Neural cell (in vitro differentiated cells): ENCODE measurements at regions not wholly inside any gene's neighbourhood (a gene's known extent, or its start where the extent isn't known, plus 50 kb on each side); places are given as distances from the start of the nearest gene placed in this dataset.

Experiments
- H2AFZ ChIP-seq: fragments of 200-600, 300-800 bp; sonication (generic), shearing (Covaris generic); 2 replicates; pipeline ENCODE4 v1.6.0; 2014; ENCODE audit warnings: low read depth, mild to moderate bottlenecking, antibody characterized with exemption, low read length, moderate library complexity
- H3F3A ChIP-seq: fragments of 200-600 bp; shearing (Covaris generic); 2 replicates; pipeline ENCODE4 v1.6.1; 2016; ENCODE audit warnings: mild to moderate bottlenecking, moderate library complexity, mixed read lengths, antibody characterized with exemption, low read length; ENCODE audit not compliant: insufficient read depth, poor library complexity, severe bottlenecking
- H3K27ac ChIP-seq: fragments of 200-600, 300-800 bp; sonication (generic), shearing (Covaris generic); 2 replicates; pipeline ENCODE4 v1.5.1; 2014; ENCODE audit warnings: mild to moderate bottlenecking, low read length, moderate library complexity
- H3K27me3 ChIP-seq: fragments of 300-800, 200-600 bp; sonication (generic), shearing (Covaris generic); 2 replicates; pipeline ENCODE4 v1.6.0; 2014; ENCODE audit warnings: mild to moderate bottlenecking, low read depth, low read length, moderate library complexity; ENCODE audit not compliant: insufficient read depth
- H3K36me3 ChIP-seq: fragments of 300-800, 200-600 bp; sonication (generic), shearing (Covaris generic); 2 replicates; pipeline ENCODE4 v1.5.1; 2014; ENCODE audit warnings: mild to moderate bottlenecking, antibody characterized with exemption, low read length, moderate library complexity; ENCODE audit not compliant: insufficient read depth
- H3K4me2 ChIP-seq: fragments of 300-800, 200-600 bp; sonication (generic), shearing (Covaris generic); 2 replicates; pipeline ENCODE4 v1.6.0; 2014; ENCODE audit warnings: mild to moderate bottlenecking, low read length
- H3K4me3 ChIP-seq: fragments of 300-800, 200-600 bp; sonication (generic), shearing (Covaris generic); 2 replicates; pipeline ENCODE4 v1.5.1; 2014; ENCODE audit warnings: mild to moderate bottlenecking, low read length, moderate library complexity
- H3K79me2 ChIP-seq: fragments of 200-600 bp; shearing (Covaris generic); replicated peaks from 2 replicates; pipeline ENCODE4 v1.6.0; 2014; ENCODE audit warnings: mild to moderate bottlenecking, low read length, moderate library complexity; ENCODE audit not compliant: insufficient read depth
- H3K9ac ChIP-seq: fragments of 300-800, 200-600 bp; sonication (generic), shearing (Covaris generic); 2 replicates; pipeline ENCODE4 v1.6.1; 2016; ENCODE audit warnings: mild to moderate bottlenecking, low read length, mixed read lengths
- H3K9me2 ChIP-seq: fragments of 200-600 bp; shearing (Covaris generic); 2 replicates; pipeline ENCODE4 v1.6.1; 2016; ENCODE audit warnings: mild to moderate bottlenecking, low read length, mixed read lengths; ENCODE audit not compliant: insufficient read depth
- H3K9me3 ChIP-seq: fragments of 200-600, 300-800 bp; sonication (generic), shearing (Covaris generic); 2 replicates; pipeline ENCODE4 v1.6.1; 2016; ENCODE audit warnings: mild to moderate bottlenecking, mixed run types, low read length, moderate library complexity, mixed read lengths
- H4K20me1 ChIP-seq: fragments of 200-600 bp; shearing (Covaris generic); 2 replicates; pipeline ENCODE4 v1.6.1; 2016; ENCODE audit warnings: mild to moderate bottlenecking, mixed run types; ENCODE audit not compliant: insufficient read depth
- EP300 ChIP-seq: fragments of 450-650 bp; conservative IDR thresholded peaks from 2 replicates; pipeline ENCODE4 v1.6.1; 2014; ENCODE audit warnings: antibody characterized with exemption, mild to moderate bottlenecking, moderate library complexity; ENCODE audit not compliant: poor library complexity, severe bottlenecking
- EZH2 ChIP-seq: fragments of 200-600, 300-800 bp; shearing (Covaris generic), sonication (generic); IDR thresholded peaks from 2 replicates; pipeline ENCODE4 v1.6.1; 2014; ENCODE audit warnings: antibody characterized with exemption, low read length, borderline replicate concordance, mild to moderate bottlenecking; ENCODE audit not compliant: insufficient read depth, poor library complexity, severe bottlenecking
- MXI1 ChIP-seq: fragments of 450-650 bp; conservative IDR thresholded peaks from 2 replicates; pipeline ENCODE4 v1.6.1; 2014; ENCODE audit warnings: antibody characterized with exemption, mild to moderate bottlenecking; ENCODE audit not compliant: poor library complexity, severe bottlenecking
- POLR2AphosphoS5 ChIP-seq: IDR thresholded peaks from 2 replicates; pipeline ENCODE4 v1.6.1; 2012
- RAD21 ChIP-seq: fragments of 450-650 bp; conservative IDR thresholded peaks from 2 replicates; pipeline ENCODE4 v1.6.1; 2014; ENCODE audit warnings: antibody characterized with exemption, mild to moderate bottlenecking, moderate library complexity
- SMC3 ChIP-seq: fragments of 450-650 bp; conservative IDR thresholded peaks from 2 replicates; pipeline ENCODE4 v1.6.1; 2014; ENCODE audit warnings: antibody characterized with exemption, mild to moderate bottlenecking, moderate library complexity; ENCODE audit not compliant: poor library complexity
- TAF1 ChIP-seq: IDR thresholded peaks from 2 replicates; pipeline ENCODE4 v1.6.1; 2012; ENCODE audit warnings: low read depth
- TF ChIP-seq, protein P1 (sequence below): IDR thresholded peaks from 2 replicates; pipeline ENCODE4 v1.6.1; 2012; ENCODE audit warnings: borderline replicate concordance
- TF ChIP-seq, protein P2 (sequence below): fragments of 450-650 bp; IDR thresholded peaks from 2 replicates; pipeline ENCODE4 v1.5.1; 2014; ENCODE audit warnings: antibody characterized with exemption, mild to moderate bottlenecking, moderate library complexity; ENCODE audit not compliant: poor library complexity, severe bottlenecking

DNA sequence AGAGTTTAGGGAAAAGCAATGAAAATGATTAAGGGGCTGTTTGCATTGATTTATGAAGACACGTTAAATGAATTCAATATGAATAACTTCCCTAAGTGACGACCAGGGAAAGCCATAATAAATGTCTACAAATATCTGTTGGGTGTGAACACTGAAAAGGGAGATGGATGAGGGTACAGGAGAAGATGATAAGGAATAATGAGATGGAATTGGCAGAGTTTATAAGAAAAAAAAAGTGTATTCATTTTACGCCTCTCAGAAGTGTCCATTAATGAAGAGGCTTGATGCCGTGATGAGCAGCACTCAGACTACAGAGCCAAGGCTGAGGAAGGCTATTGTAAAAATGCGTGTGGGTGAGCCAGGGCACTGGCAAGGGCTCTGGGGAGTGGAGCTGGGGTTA lies 346.7 kb upstream of the AKR1E2 start:
- H3F3A ChIP-seq: no peaks in the 10 kb centered on the region
- no peak overlapping the region for H3K27ac ChIP-seq
- H3K36me3 ChIP-seq: no peaks in the 10 kb centered on the region
- no peaks in the 10 kb centered on the region for H3K27me3 ChIP-seq
- no peaks in the 10 kb centered on the region for H3K9me2 ChIP-seq
- H3K9ac ChIP-seq: no peak overlapping the region
- no peak for TF ChIP-seq SMC3
- TF ChIP-seq, protein P1, sequence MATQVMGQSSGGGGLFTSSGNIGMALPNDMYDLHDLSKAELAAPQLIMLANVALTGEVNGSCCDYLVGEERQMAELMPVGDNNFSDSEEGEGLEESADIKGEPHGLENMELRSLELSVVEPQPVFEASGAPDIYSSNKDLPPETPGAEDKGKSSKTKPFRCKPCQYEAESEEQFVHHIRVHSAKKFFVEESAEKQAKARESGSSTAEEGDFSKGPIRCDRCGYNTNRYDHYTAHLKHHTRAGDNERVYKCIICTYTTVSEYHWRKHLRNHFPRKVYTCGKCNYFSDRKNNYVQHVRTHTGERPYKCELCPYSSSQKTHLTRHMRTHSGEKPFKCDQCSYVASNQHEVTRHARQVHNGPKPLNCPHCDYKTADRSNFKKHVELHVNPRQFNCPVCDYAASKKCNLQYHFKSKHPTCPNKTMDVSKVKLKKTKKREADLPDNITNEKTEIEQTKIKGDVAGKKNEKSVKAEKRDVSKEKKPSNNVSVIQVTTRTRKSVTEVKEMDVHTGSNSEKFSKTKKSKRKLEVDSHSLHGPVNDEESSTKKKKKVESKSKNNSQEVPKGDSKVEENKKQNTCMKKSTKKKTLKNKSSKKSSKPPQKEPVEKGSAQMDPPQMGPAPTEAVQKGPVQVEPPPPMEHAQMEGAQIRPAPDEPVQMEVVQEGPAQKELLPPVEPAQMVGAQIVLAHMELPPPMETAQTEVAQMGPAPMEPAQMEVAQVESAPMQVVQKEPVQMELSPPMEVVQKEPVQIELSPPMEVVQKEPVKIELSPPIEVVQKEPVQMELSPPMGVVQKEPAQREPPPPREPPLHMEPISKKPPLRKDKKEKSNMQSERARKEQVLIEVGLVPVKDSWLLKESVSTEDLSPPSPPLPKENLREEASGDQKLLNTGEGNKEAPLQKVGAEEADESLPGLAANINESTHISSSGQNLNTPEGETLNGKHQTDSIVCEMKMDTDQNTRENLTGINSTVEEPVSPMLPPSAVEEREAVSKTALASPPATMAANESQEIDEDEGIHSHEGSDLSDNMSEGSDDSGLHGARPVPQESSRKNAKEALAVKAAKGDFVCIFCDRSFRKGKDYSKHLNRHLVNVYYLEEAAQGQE: no peak
- no peak for TF ChIP-seq POLR2AphosphoS5
- no peak for TF ChIP-seq RAD21
- TF ChIP-seq TAF1: no peak
- H2AFZ ChIP-seq: no peak overlapping the region
- no peaks in the 10 kb centered on the region for H4K20me1 ChIP-seq
- H3K9me3 ChIP-seq: no peaks in the 10 kb centered on the region
- H3K4me3 ChIP-seq: no peak overlapping the region
- H3K4me2 ChIP-seq: no peak overlapping the region
- no peaks in the 10 kb centered on the region for H3K79me2 ChIP-seq

DNA sequence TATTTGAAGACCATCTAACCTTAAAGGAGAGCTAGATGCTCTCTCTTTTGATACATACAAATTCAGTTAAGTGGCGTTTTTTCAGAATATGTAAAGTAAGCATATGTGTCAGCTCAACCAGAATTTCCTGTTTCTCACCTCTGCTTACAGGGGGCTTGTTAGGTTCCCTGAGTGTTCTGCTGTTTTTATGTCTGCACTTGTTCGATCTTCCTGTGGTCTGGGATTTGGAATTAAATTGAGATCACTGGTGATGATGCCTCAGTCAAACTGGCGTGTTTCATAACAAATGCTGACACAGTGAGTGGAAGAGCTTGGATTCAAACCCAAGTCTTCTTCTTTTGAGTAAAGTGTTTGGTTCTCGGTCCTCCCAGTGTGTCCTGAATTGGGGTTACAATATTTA lies 348.3 kb upstream of the AKR1E2 start:
- Histone ChIP-seq H2AFZ (no peak overlapping the region), H3K27ac (no peak overlapping the region), H3K4me3 (no peak overlapping the region), H3K79me2 (no peaks in the 10 kb centered on the region), H3K9me2 (no peaks in the 10 kb centered on the region), H3K9me3 (no peaks in the 10 kb centered on the region), H4K20me1 (no peaks in the 10 kb centered on the region), H3K9ac (no peak overlapping the region), H3K4me2 (no peak overlapping the region), H3K27me3 (no peaks in the 10 kb centered on the region), H3K36me3 (no peaks in the 10 kb centered on the region), H3F3A (no peaks in the 10 kb centered on the region)
- TF ChIP-seq, protein P2, sequence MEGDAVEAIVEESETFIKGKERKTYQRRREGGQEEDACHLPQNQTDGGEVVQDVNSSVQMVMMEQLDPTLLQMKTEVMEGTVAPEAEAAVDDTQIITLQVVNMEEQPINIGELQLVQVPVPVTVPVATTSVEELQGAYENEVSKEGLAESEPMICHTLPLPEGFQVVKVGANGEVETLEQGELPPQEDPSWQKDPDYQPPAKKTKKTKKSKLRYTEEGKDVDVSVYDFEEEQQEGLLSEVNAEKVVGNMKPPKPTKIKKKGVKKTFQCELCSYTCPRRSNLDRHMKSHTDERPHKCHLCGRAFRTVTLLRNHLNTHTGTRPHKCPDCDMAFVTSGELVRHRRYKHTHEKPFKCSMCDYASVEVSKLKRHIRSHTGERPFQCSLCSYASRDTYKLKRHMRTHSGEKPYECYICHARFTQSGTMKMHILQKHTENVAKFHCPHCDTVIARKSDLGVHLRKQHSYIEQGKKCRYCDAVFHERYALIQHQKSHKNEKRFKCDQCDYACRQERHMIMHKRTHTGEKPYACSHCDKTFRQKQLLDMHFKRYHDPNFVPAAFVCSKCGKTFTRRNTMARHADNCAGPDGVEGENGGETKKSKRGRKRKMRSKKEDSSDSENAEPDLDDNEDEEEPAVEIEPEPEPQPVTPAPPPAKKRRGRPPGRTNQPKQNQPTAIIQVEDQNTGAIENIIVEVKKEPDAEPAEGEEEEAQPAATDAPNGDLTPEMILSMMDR: no peak
- no peak for TF ChIP-seq SMC3
- no peak for TF ChIP-seq EZH2
- no peak for TF ChIP-seq MXI1
- TF ChIP-seq TAF1: no peak
- TF ChIP-seq RAD21: no peak
- TF ChIP-seq, protein P1: no peak
- no peak for TF ChIP-seq POLR2AphosphoS5
- TF ChIP-seq EP300: no peak
